ENCODE measurements at regions not wholly inside any gene's neighbourhood (a gene's known extent, or its start where the extent isn't known, plus 50 kb on each side); places are given as distances from the start of the nearest gene placed in this dataset.
"Not testable (repeated sequence)": the region's sequence is repeated elsewhere in the genome, so short reads cannot be mapped to it uniquely, and the experiment has no call there.

GRCh38 chr7:112981966-112982365 is 104.7 kb downstream of the GPR85 start:
- no peak for DNase-seq

DNA sequence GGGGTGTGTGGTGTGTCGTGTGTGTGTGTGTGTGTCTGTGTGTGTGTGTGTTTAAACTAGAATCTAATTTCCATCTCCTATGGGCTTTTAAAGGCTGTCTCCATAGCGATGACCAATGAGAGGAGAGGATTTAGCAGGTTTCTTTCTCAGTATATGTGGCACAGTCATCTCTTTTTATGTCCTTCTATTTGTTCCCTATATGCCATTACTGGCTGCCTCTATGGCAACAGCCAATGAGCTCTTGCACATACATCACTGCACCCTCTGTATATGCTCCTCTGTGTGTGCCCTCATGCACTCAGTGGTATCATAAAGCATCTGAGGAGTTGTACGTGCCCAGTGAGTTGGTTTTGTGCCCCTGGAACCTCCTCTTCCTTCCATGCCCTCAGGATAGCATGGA is 107.6 kb downstream of the GPR85 start:
- not testable (repeated sequence) for DNase-seq

DNA sequence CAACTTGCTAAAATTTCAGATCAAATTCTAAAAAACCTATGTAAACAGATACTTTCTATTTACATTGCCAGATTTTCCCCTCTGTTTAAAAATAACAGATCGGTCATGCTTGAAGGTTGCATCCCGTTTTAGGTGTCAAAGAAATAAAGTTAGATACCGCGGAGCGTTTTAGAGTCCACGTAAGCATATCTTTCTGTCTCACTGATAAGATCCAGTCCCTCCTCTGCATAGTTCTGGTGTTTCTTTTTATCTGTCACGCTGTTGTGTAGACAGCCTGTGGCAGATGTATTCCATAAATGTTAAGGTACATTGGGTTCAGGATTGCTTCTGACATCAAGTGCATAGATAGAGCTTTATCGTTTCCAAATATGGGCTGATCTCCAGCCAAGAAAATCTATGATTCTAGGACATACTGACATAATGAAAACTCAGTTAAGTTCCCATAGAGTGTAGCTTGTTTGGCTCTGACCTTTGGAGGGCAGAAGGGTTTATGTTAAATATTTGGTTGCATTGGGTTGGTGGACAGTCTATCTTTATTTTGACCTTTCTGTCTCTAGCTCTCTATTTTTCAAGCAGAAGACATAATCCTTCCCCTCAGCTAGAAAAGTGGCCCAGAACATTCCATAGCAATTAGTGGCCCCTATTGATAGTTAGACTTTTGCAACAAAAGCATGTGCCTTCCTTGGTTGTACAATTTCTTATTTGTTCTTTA is 109.2 kb downstream of the GPR85 start:
- DNase-seq, result not testable (repeated sequence)

DNA sequence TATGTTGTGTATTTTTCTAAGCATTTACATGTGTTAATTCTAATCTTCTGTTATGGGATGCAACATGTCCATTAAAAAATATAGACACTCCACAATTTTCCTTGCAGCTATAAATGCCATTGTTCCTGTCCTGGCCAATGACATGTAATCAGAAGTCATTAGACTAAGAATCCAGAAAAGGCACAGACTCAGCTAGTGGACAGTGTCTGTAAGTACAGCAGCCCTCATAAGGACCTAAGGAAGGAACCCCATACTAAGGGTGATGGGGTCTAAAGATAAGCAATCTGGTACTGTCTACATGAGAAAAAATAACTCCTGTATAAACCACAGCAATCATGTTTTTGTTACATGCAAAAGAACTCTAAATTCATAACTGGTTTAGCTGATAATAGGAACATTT is 115.9 kb downstream of the GPR85 start:
- no peak for DNase-seq

GRCh38 chr7:112969946-112970345 is 116.7 kb downstream of the GPR85 start:
- no peak for DNase-seq

- no peak for DNase-seq
These were observed 121.1 kb downstream of the GPR85 start for GRCh38 chr7:112965506-112965905.

DNA sequence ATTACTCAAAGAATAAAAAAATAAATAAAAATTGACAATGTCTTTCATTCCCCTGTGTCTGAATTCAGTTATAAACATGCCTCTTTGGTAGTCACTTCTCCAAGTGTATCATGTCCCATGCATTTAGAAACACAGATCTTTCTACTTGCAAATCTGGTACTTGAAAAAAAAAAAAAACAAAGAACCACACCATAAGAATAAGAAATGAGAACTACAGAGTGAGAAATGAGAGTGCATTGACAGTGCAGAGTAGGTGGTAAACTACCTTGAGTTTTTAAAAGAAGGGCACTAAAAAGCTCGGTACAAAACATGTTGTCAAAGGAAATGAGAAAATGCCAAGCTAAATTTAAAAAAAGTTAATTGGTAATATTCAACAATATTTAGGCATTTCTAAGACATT is 123.0 kb downstream of the GPR85 start:
- no peak for DNase-seq

- DNase-seq, result no peak
These were observed 123.8 kb downstream of the GPR85 start for GRCh38 chr7:112962815-112963214.

GRCh38 chr7:112959276-112959675 is 127.4 kb downstream of the GPR85 start:
- DNase-seq, result no peak

GRCh38 chr7:112958775-112959174 is 127.9 kb downstream of the GPR85 start:
- no peak for DNase-seq

- no peak for DNase-seq
These were observed 128.7 kb downstream of the GPR85 start for GRCh38 chr7:112957901-112958300.

GRCh38 chr7:112953031-112953430 is 133.6 kb downstream of the GPR85 start:
- DNase-seq, result not testable (repeated sequence)

- DNase-seq, result no peak
These were observed 135.6 kb downstream of the GPR85 start for GRCh38 chr7:112951070-112951469.

GRCh38 chr7:112949682-112950081 is 136.9 kb downstream of the GPR85 start:
- DNase-seq, result not testable (repeated sequence)

DNA sequence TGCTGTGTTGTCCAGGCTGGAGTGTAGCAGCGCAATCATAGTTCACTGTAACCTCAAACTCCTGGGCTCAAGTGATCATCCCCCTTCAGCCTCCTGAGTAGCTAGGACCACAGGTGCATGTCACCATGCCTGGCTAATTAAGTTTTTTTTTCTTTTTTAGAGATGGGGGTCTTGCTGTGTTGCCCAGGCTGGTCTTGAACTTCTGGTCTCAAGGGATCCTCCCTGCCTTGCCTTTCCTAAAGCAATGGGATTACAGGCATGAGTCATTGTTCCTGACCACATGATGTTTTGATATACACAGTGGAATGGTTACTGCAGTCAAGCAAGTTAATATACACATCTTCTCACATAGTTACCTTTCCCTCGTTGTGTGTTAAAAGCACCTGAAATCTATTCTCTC is 140.3 kb downstream of the GPR85 start:
- DNase-seq, result no peak

GRCh38 chr7:112945046-112945445 is 141.6 kb downstream of the GPR85 start:
- peak; percentile 21 for DNase-seq

- no peak for DNase-seq
These were observed 143.6 kb downstream of the GPR85 start for GRCh38 chr7:112942981-112943380.

DNA sequence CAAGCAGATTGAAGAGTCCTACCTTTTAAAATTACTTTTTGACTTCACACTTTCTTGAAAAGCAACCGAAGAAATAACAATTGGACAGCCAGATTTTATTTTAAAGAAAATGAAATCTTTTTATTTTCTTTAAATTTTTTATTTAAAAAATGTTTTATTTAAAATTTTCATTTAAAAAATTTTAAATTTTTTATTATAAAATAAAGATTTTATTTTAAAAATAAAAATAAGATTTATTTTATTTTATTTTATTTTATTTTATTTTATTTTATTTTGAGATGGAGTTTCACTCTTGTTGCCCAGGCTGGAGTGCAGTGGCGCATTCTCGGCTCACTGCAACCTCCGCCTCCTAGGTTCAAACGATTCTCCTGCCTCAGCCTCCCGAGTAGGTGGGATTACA is 144.5 kb downstream of the GPR85 start:
- DNase-seq, result not testable (repeated sequence)

DNA sequence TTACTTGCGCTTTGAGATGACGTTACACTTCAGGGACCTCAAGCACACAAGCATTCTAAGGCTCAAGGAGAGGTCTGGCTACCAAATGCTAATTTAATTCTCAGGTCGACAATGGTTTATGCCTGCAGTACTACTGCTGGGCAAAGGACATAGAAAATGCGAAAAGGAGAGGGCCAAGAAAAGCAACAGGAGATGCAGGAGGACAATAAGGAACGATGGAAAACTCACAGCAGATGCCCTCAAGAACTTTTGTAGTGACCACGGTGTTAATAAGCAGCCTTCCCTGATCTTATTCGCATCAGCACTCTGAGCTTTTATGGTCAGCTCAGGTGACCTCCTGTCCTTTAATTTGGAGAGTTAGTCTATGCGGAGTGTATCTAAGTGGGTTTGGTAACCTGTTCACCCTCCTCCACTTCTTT is 146.3 kb downstream of the GPR85 start:
- DNase-seq, result no peak

DNA sequence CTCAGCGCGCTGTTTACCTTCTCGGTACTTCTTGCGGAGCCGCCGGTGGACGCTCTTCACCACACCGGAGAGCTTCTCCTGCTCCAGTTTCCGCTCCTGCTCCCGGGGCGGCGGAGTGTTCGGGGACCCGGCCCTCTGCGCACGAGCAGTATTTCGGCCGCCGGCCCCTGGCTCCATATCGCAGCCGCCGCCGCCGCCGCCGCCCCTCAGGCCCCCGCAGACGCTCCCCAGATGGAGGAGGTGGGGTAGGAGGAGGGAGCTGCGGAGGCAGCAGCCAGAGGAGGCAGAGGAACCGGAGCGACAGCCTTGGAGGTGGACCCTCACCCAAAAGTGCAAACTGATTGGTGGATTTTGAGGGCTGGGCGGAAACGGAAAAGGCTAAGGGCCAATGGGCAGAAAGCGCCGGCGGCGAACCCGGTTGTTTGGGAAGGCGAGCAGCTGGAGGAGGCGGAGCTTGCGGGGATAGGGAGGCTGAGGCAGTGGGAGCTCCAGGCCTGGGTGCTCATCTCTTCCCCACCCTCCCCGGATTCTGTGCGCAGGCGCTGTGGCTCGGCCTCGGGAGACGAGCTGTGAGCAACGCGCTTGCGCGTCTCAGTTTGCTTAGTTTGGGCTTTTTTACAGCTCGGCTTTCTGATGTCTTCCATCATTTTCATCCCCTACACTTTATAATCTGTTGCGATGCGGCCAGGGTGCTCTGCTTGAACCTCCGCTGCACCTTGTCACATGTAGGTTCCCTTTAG is 146.9 kb downstream of the GPR85 start:
- peak; percentile 99 for DNase-seq

GRCh38 chr7:112938863-112939573 is 147.6 kb downstream of the GPR85 start:
- DNase-seq, result peak; percentile 56

- peak; percentile 25 for DNase-seq
These were observed 147.6 kb upstream of the TMEM168 start for GRCh38 chr7:112937651-112938415.

DNA sequence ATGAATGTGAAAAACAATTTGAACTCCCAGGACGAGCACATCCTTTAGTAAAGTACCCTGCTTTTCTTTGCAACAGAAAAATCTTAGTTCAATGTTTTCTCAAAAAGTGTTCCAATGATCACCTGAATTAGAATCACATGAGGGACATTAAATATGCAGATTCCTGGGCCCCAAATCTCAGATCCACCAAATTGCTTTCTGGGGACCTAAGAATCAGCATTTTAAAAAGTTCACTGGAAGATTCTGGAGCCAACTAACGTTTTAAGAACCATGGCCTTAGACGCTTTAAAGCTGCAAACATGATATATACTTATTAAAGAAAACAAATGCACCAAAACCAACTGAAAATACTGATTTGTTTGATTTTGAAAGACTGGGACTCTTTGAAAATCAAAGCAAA is 143.4 kb upstream of the TMEM168 start:
- no peak for DNase-seq
